ENCODE measurements at regions not wholly inside any gene's neighbourhood (a gene's known extent, or its start where the extent isn't known, plus 50 kb on each side); places are given as distances from the start of the nearest gene placed in this dataset.

DNA sequence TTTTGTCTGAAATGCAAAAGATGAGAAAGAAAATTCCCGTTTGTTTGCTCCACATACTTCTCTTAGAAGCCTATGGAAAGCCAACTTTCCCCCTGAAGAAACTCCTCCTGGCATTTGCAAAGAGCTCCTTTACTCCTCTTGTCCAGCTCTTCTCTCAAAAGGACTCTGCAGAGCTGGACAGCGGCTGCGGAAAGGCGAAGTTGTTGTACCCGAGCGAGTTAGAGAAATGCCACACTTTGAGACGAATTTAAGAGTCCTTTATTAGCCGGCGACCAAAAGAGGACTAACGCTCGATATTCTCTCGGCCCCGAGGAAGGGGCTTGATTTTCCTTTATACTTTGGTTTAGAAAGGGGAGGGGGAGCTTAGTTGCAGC lies 157.8 kb downstream of the TRIM27 start:
- TF ChIP-seq, protein P1, sequence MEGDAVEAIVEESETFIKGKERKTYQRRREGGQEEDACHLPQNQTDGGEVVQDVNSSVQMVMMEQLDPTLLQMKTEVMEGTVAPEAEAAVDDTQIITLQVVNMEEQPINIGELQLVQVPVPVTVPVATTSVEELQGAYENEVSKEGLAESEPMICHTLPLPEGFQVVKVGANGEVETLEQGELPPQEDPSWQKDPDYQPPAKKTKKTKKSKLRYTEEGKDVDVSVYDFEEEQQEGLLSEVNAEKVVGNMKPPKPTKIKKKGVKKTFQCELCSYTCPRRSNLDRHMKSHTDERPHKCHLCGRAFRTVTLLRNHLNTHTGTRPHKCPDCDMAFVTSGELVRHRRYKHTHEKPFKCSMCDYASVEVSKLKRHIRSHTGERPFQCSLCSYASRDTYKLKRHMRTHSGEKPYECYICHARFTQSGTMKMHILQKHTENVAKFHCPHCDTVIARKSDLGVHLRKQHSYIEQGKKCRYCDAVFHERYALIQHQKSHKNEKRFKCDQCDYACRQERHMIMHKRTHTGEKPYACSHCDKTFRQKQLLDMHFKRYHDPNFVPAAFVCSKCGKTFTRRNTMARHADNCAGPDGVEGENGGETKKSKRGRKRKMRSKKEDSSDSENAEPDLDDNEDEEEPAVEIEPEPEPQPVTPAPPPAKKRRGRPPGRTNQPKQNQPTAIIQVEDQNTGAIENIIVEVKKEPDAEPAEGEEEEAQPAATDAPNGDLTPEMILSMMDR (IDR thresholded peaks at IDR 0.05; ENCODE audit: poor library complexity, severe bottlenecking) = no peak
- TF ChIP-seq EZH2 (IDR thresholded peaks at IDR 0.05; ENCODE audit: borderline replicate concordance, insufficient read depth, low read length, poor library complexity, severe bottlenecking) (no peak), TAF1 (IDR thresholded peaks at IDR 0.05; ENCODE audit: low read depth) (no peak), EP300 (conservative IDR thresholded peaks at IDR 0.05; ENCODE audit: poor library complexity, severe bottlenecking) (no peak), POLR2AphosphoS5 (IDR thresholded peaks at IDR 0.05) (no peak), SMC3 (conservative IDR thresholded peaks at IDR 0.05; ENCODE audit: poor library complexity) (no peak)

All from neural cell (in vitro differentiated cells).